ENCODE measurements at regions not wholly inside any gene's neighbourhood (a gene's known extent, or its start where the extent isn't known, plus 50 kb on each side); places are given as distances from the start of the nearest gene placed in this dataset.
A peak's percentile ranks its signal among the peaks of the same experiment; 100 is the strongest.

- WGBS, result 88% methylated on average over 3 of the region's 3 CpGs
- TF ChIP-seq POLR2AphosphoS5 (IDR thresholded peaks at IDR 0.05) (no peak), CTCF (IDR thresholded peaks at IDR 0.05) (no peak), POLR2A (IDR thresholded peaks at IDR 0.05; ENCODE audit: low read depth) (no peak), EP300 (IDR thresholded peaks at IDR 0.05) (no peak)
- H3K4me1 ChIP-seq, result no peaks in the 10 kb centered on the region
- H3K9me3 ChIP-seq, result peaks cover 0 to 15% (median 9%) of the 10 kb centered on the region in 4 donors
- H3K27ac ChIP-seq (replicated peaks in 1 of 4), result no peak overlapping the region
- no peaks in the 10 kb centered on the region for H3K36me3 ChIP-seq
- H3K27me3 ChIP-seq, result peaks cover 0 to 9% (median 0%) of the 10 kb centered on the region in 4 donors
- DNase-seq (ENCODE audit: extremely low spot score), result no peak
- intact Hi-C loops (cut with DNase I), result no loop called here
- H3K4me3 ChIP-seq, result no peak overlapping the region
Measured at GRCh38 chr12:125357561-125357960, 292.3 kb downstream of the AACS start.

- intact Hi-C loops (cut with DNase I), result no loop called here
- peak; percentile 68 for DNase-seq (ENCODE audit: extremely low spot score)
- 73% methylated on average over 4 of the region's 4 CpGs for WGBS
- no peaks in the 10 kb centered on the region for H3K36me3 ChIP-seq
- H3K27ac ChIP-seq (replicated peaks in 1 of 4), result no peak overlapping the region
- H3K9me3 ChIP-seq, result peaks cover 0 to 6% (median 5%) of the 10 kb centered on the region in 4 donors
- H3K4me1 ChIP-seq, result no peaks in the 10 kb centered on the region
- TF ChIP-seq POLR2AphosphoS5 (IDR thresholded peaks at IDR 0.05) (no peak), POLR2A (IDR thresholded peaks at IDR 0.05; ENCODE audit: low read depth) (no peak), CTCF (IDR thresholded peaks at IDR 0.05) (no peak), EP300 (IDR thresholded peaks at IDR 0.05) (no peak)
- no peak overlapping the region for H3K4me3 ChIP-seq
- peaks cover 0 to 9% (median 0%) of the 10 kb centered on the region in 4 donors for H3K27me3 ChIP-seq
Measured at GRCh38 chr12:125360540-125360939, 295.3 kb downstream of the AACS start.

- 55% methylated on average over 4 of the region's 4 CpGs for WGBS
- intact Hi-C loops (cut with DNase I), result no loop called here
- H3K27me3 ChIP-seq, result no peaks in the 10 kb centered on the region
Measured at GRCh38 chr12:125371033-125371432, 305.8 kb downstream of the AACS start.

GRCh38 chr12:125372085-125372484 is 306.9 kb downstream of the AACS start:
- no peaks in the 10 kb centered on the region for H3K36me3 ChIP-seq
- H3K9me3 ChIP-seq, result peaks cover 0 to 8% (median 3%) of the 10 kb centered on the region in 4 donors
- peaks cover 0 to 7% (median 0%) of the 10 kb centered on the region in 4 donors for H3K27me3 ChIP-seq
- intact Hi-C loops (cut with DNase I), result no loop called here
- no peak overlapping the region for H3K4me3 ChIP-seq
- 83% methylated on average over 4 of the region's 4 CpGs for WGBS
- DNase-seq (ENCODE audit: extremely low spot score), result no peak
- H3K27ac ChIP-seq (replicated peaks in 1 of 4), result no peak overlapping the region
- no peaks in the 10 kb centered on the region for H3K4me1 ChIP-seq
- TF ChIP-seq POLR2AphosphoS5 (IDR thresholded peaks at IDR 0.05), result no peak
- TF ChIP-seq POLR2A (IDR thresholded peaks at IDR 0.05; ENCODE audit: low read depth), result no peak
- no peak for TF ChIP-seq CTCF (IDR thresholded peaks at IDR 0.05)
- TF ChIP-seq EP300 (IDR thresholded peaks at IDR 0.05), result no peak

More at GRCh38 chr12:125371033-125371432, 305.8 kb downstream of the AACS start:
- Histone ChIP-seq H3K36me3 (no peaks in the 10 kb centered on the region), H3K4me1 (no peaks in the 10 kb centered on the region), H3K27ac (replicated peaks in 1 of 4) (no peak overlapping the region), H3K9me3 (peaks cover 0 to 8% (median 3%) of the 10 kb centered on the region in 4 donors), H3K4me3 (no peak overlapping the region)
- peak; percentile 66 for DNase-seq (ENCODE audit: extremely low spot score)
- no peak for TF ChIP-seq CTCF (IDR thresholded peaks at IDR 0.05)

- Histone ChIP-seq H3K27ac (replicated peaks in 1 of 4) (no peak overlapping the region), H3K9me3 (peaks cover 0 to 6% (median 2%) of the 10 kb centered on the region in 4 donors), H3K4me1 (no peaks in the 10 kb centered on the region), H3K4me3 (no peak overlapping the region), H3K27me3 (peaks cover 0 to 12% (median 0%) of the 10 kb centered on the region in 4 donors), H3K36me3 (no peaks in the 10 kb centered on the region)
- intact Hi-C loops (cut with DNase I), result no loop called here
- no peak for DNase-seq (ENCODE audit: extremely low spot score)
- no peak for TF ChIP-seq EP300 (IDR thresholded peaks at IDR 0.05)
- no peak for TF ChIP-seq POLR2AphosphoS5 (IDR thresholded peaks at IDR 0.05)
- TF ChIP-seq POLR2A (IDR thresholded peaks at IDR 0.05; ENCODE audit: low read depth), result no peak
- TF ChIP-seq CTCF (IDR thresholded peaks at IDR 0.05), result no peak
- 83% methylated on average over 6 of the region's 6 CpGs for WGBS
Measured at GRCh38 chr12:125373375-125373774, 308.1 kb downstream of the AACS start.
